IPS-NIHi11 (cell line): ENCODE measurements at regions not wholly inside any gene's neighbourhood (a gene's known extent, or its start where the extent isn't known, plus 50 kb on each side); places are given as distances from the start of the nearest gene placed in this dataset.
A peak's percentile ranks its signal among the peaks of the same experiment; 100 is the strongest.
"Not testable (repeated sequence)": the region's sequence is repeated elsewhere in the genome, so short reads cannot be mapped to it uniquely, and the experiment has no call there.

Experiments
- DNase-seq: peaks from one replicate; pipeline ENCODE4 v3.0.0; 2012; ENCODE audit warnings: mixed read lengths, low spot score

- DNase-seq = not testable (repeated sequence)
Measured at GRCh38 chr6:119491112-119491511, 141.6 kb upstream of the MAN1A1 start.

- not testable (repeated sequence) for DNase-seq
Measured at GRCh38 chr6:119490050-119490449, 140.5 kb upstream of the MAN1A1 start.

GRCh38 chr6:119484598-119484997 is 135.0 kb upstream of the MAN1A1 start:
- peak; percentile 14 for DNase-seq

GRCh38 chr6:119483908-119484307 is 134.3 kb upstream of the MAN1A1 start:
- DNase-seq = no peak

GRCh38 chr6:119482850-119483285 is 133.3 kb upstream of the MAN1A1 start:
- no peak for DNase-seq

- DNase-seq = no peak
Measured at GRCh38 chr6:119481976-119482375, 132.4 kb upstream of the MAN1A1 start.

GRCh38 chr6:119480961-119481497 is 131.5 kb upstream of the MAN1A1 start:
- DNase-seq = no peak

GRCh38 chr6:119479860-119480655 is 130.5 kb upstream of the MAN1A1 start:
- no peak for DNase-seq

GRCh38 chr6:119476554-119476953 is 127.0 kb upstream of the MAN1A1 start:
- no peak for DNase-seq

- DNase-seq = no peak
Measured at GRCh38 chr6:119476024-119476423, 126.5 kb upstream of the MAN1A1 start.

- no peak for DNase-seq
Measured at GRCh38 chr6:119470893-119471542, 121.5 kb upstream of the MAN1A1 start.

GRCh38 chr6:119467488-119468081 is 118.0 kb upstream of the MAN1A1 start:
- DNase-seq = no peak

GRCh38 chr6:119466226-119466625 is 116.7 kb upstream of the MAN1A1 start:
- no peak for DNase-seq

- DNase-seq = no peak
Measured at GRCh38 chr6:119463081-119463626, 113.6 kb upstream of the MAN1A1 start.

- DNase-seq = no peak
Measured at GRCh38 chr6:119461187-119461586, 111.6 kb upstream of the MAN1A1 start.

GRCh38 chr6:119459207-119459974 is 109.8 kb upstream of the MAN1A1 start:
- no peak for DNase-seq

GRCh38 chr6:119454714-119455113 is 105.2 kb upstream of the MAN1A1 start:
- no peak for DNase-seq

GRCh38 chr6:119453242-119454200 is 104.0 kb upstream of the MAN1A1 start:
- no peak for DNase-seq

- no peak for DNase-seq
Measured at GRCh38 chr6:119449331-119450156, 100.0 kb upstream of the MAN1A1 start.

- no peak for DNase-seq
Measured at GRCh38 chr6:119447921-119448320, 98.4 kb upstream of the MAN1A1 start.
